ENCODE measurements at regions not wholly inside any gene's neighbourhood (a gene's known extent, or its start where the extent isn't known, plus 50 kb on each side); places are given as distances from the start of the nearest gene placed in this dataset.

DNA sequence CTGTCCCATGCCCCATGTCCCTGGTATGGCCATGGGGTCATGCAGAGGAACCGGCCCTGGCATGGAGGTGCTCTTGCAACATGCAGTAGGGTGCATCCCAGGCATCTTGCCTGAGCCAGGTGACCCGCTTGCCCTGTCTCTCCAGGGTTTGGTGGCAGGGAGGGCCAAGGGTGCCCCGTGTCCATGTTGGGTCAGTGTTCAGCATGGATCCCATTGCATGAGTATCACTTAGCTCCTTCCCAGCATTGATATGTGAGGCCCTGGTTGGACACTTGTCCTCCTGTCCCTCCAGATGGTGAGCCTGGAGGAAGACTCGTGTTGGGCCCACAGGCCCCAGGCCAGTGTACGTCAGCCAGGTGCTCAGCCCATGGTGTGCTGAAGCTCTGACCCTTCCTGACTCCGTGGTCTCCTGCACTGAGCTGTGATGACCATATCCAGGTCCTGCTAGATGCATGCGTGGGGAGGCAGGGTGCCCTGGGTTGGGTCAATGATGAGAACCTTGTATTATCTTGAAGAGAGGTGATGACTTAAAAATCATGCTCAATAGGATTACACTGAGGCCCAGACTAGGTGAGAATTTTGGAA lies 205.0 kb downstream of the UBE3A start:
- Histone ChIP-seq H3K27me3 (replicated peaks; ENCODE audit: control insufficient read depth, insufficient read depth, low read length) (no peaks in the 10 kb centered on the region), H3K9me3 (peaks cover 26% of the 10 kb centered on the region), H3K36me3 (ENCODE audit: control insufficient read depth, insufficient read depth, low read length) (no peaks in the 10 kb centered on the region), H3K4me1 (no peaks in the 10 kb centered on the region), H3K4me3 (ENCODE audit: low read depth, low read length) (no peak overlapping the region)
- no TSS peak for BruUV-seq (replicated peaks)
- TF ChIP-seq, protein P1, sequence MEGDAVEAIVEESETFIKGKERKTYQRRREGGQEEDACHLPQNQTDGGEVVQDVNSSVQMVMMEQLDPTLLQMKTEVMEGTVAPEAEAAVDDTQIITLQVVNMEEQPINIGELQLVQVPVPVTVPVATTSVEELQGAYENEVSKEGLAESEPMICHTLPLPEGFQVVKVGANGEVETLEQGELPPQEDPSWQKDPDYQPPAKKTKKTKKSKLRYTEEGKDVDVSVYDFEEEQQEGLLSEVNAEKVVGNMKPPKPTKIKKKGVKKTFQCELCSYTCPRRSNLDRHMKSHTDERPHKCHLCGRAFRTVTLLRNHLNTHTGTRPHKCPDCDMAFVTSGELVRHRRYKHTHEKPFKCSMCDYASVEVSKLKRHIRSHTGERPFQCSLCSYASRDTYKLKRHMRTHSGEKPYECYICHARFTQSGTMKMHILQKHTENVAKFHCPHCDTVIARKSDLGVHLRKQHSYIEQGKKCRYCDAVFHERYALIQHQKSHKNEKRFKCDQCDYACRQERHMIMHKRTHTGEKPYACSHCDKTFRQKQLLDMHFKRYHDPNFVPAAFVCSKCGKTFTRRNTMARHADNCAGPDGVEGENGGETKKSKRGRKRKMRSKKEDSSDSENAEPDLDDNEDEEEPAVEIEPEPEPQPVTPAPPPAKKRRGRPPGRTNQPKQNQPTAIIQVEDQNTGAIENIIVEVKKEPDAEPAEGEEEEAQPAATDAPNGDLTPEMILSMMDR (IDR thresholded peaks at IDR 0.05; ENCODE audit: insufficient read depth in 1 of 2, low read depth in 1 of 2, low read length in 1 of 2, severe bottlenecking in 1 of 2, unreplicated experiment in 1 of 2): no peak
- Mint-ChIP-seq H3K4me1 (ENCODE audit: low read depth, unreplicated experiment) (no peaks in the 10 kb centered on the region), H3K9me3 (ENCODE audit: unreplicated experiment) (no peaks in the 10 kb centered on the region), H3K27ac (ENCODE audit: unreplicated experiment) (no peak overlapping the region), H3K4me3 (ENCODE audit: unreplicated experiment) (no peak overlapping the region), H3K27me3 (ENCODE audit: insufficient read depth, unreplicated experiment) (no peaks in the 10 kb centered on the region), H3K36me3 (ENCODE audit: insufficient read depth, unreplicated experiment) (no peaks in the 10 kb centered on the region)
- CTCF ChIA-PET: no interaction called here
- DNase-seq: no peak
- POLR2A ChIA-PET: no interaction called here
- intact Hi-C loops (cut with micrococcal nuclease; ENCODE audit: unreplicated experiment): no loop called here

DNA sequence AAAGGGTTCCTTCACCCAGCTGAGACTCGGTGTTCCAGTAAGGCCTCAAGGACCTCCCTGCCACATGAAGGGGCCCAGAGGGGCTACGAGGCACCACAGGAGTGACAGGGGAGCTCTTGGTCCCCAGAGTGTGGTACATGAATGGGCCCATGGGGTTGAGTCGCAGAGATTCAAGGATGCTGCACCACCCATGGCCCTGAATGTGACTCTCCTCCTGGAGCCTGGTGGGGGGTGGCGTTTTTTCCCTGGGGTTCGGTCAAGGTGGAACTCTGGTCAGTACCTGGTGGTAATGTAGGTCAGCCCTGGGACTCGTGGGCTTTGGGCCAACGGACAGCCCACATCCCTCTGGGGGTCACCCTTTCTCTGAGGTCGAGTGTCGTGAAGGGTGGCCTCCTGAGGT lies 204.0 kb downstream of the UBE3A start:
- intact Hi-C loops (cut with micrococcal nuclease; ENCODE audit: unreplicated experiment): no loop called here
- no peak overlapping the region for H3K27ac Mint-ChIP-seq (ENCODE audit: unreplicated experiment)
- Histone ChIP-seq H3K27me3 (replicated peaks; ENCODE audit: control insufficient read depth, insufficient read depth, low read length) (no peaks in the 10 kb centered on the region), H3K4me1 (no peaks in the 10 kb centered on the region), H3K4me3 (ENCODE audit: low read depth, low read length) (no peak overlapping the region), H3K9me3 (peaks cover 26% of the 10 kb centered on the region), H3K36me3 (ENCODE audit: control insufficient read depth, insufficient read depth, low read length) (no peaks in the 10 kb centered on the region)
- POLR2A ChIA-PET: no interaction called here
- H3K4me3 Mint-ChIP-seq (ENCODE audit: unreplicated experiment): no peak overlapping the region
- CTCF ChIA-PET: no interaction called here
- no TSS peak for BruUV-seq (replicated peaks)
- TF ChIP-seq, protein P1 (IDR thresholded peaks at IDR 0.05; ENCODE audit: insufficient read depth in 1 of 2, low read depth in 1 of 2, low read length in 1 of 2, severe bottlenecking in 1 of 2, unreplicated experiment in 1 of 2): no peak
- no peaks in the 10 kb centered on the region for H3K9me3 Mint-ChIP-seq (ENCODE audit: unreplicated experiment)
- H3K36me3 Mint-ChIP-seq (ENCODE audit: insufficient read depth, unreplicated experiment): no peaks in the 10 kb centered on the region
- no peaks in the 10 kb centered on the region for H3K27me3 Mint-ChIP-seq (ENCODE audit: insufficient read depth, unreplicated experiment)
- no peak for DNase-seq
- no peaks in the 10 kb centered on the region for H3K4me1 Mint-ChIP-seq (ENCODE audit: low read depth, unreplicated experiment)

DNA sequence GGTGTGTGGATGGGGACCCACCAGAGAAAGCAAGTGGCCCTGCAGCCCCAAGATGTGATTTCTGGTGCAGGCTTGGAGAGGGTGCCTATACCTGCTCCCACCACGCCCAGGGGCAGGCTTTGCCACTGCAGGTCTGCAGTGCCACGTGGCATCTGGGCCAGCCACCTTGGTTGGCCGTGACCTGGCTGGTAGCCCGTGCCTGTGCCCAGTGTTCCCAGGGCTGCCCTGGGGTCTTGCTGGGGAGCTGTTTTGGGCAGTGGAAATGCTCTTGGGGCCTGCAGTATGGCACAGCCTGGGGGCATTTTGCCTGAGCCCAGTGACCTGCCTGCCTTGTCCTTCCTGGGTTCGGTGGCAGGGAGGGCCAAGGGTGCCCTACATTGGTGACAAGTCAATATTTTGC lies 203.4 kb downstream of the UBE3A start:
- POLR2A ChIA-PET: no interaction called here
- H3K9me3 ChIP-seq: peaks cover 26% of the 10 kb centered on the region
- Mint-ChIP-seq H3K27ac (ENCODE audit: unreplicated experiment) (no peak overlapping the region), H3K4me1 (ENCODE audit: low read depth, unreplicated experiment) (no peaks in the 10 kb centered on the region), H3K4me3 (ENCODE audit: unreplicated experiment) (no peak overlapping the region), H3K9me3 (ENCODE audit: unreplicated experiment) (no peaks in the 10 kb centered on the region), H3K36me3 (ENCODE audit: insufficient read depth, unreplicated experiment) (no peaks in the 10 kb centered on the region), H3K27me3 (ENCODE audit: insufficient read depth, unreplicated experiment) (no peaks in the 10 kb centered on the region)
- no peaks in the 10 kb centered on the region for H3K36me3 ChIP-seq (ENCODE audit: control insufficient read depth, insufficient read depth, low read length)
- intact Hi-C loops (cut with micrococcal nuclease; ENCODE audit: unreplicated experiment): no loop called here
- CTCF ChIA-PET: no interaction called here
- no peaks in the 10 kb centered on the region for H3K27me3 ChIP-seq (replicated peaks; ENCODE audit: control insufficient read depth, insufficient read depth, low read length)
- DNase-seq: no peak
- TF ChIP-seq, protein P1 (IDR thresholded peaks at IDR 0.05; ENCODE audit: insufficient read depth in 1 of 2, low read depth in 1 of 2, low read length in 1 of 2, severe bottlenecking in 1 of 2, unreplicated experiment in 1 of 2): no peak
- BruUV-seq (replicated peaks): no TSS peak
- no peaks in the 10 kb centered on the region for H3K4me1 ChIP-seq
- H3K4me3 ChIP-seq (ENCODE audit: low read depth, low read length): no peak overlapping the region
